GM20000 (cell line): ENCODE measurements at regions not wholly inside any gene's neighbourhood (a gene's known extent, or its start where the extent isn't known, plus 50 kb on each side); places are given as distances from the start of the nearest gene placed in this dataset.
A peak's percentile ranks its signal among the peaks of the same experiment; 100 is the strongest.

Experiments used
- DNase-seq: peaks from one replicate; pipeline ENCODE4 v3.0.0; 2012; ENCODE audit warnings: low spot score
- CTCF ChIP-seq: IDR thresholded peaks from 2 replicates; pipeline ENCODE4 v1.5.1; 2012; ENCODE audit warnings: mild to moderate bottlenecking, control low read depth; ENCODE audit errors: extremely low read depth, missing control alignments

DNA sequence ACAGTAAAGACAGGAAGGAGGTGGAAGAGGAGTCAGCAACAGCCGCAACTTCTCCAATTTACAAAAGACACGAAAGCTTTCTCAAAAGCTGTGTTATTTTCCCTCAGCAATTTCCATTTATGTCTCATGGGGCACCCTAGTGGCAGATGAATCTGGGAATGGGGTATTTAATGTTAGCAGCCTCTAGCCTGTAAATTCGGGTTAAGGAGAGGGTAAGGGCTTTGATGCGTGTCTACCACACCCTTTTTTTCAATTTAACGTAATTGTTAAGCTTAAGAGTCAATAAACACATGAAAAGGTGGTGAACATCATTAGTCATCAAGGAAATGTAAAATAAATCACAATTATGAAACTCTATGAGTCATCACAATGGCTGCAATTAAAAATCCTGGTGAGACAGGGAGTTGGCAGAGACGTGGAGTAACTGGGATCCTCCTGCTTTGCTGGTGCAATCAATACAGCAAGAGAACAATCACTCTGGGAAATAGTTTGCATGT lies 986.4 kb downstream of the AACS start:
- no peak for DNase-seq
- no peak for TF ChIP-seq CTCF

GRCh38 chr12:126055521-126055920 lies 990.3 kb downstream of the AACS start:
- no peak for TF ChIP-seq CTCF
- no peak for DNase-seq

- no peak for DNase-seq
- TF ChIP-seq CTCF: no peak
Measured at GRCh38 chr12:126061777-126062176, 996.5 kb downstream of the AACS start.

DNA sequence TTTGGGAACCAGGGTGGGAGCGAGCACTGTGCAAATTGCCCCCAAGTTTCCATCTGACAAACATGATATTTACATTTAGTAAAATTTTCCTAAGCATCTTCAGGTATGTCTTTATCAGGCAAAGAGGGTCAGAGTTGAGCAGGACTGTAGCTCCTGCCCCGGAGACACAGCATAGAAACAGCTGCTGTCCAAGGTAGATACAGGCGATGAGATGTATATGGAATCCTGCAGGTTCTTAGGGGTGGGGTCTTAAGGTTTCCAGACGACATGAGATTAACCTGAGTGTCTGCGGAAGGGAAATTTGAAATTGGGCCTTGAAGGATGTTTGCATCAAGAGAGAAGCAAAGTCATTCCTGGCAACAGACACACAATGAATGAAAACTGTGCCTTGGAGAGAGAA lies 998.8 kb downstream of the AACS start:
- TF ChIP-seq CTCF: no peak
- DNase-seq: no peak

DNA sequence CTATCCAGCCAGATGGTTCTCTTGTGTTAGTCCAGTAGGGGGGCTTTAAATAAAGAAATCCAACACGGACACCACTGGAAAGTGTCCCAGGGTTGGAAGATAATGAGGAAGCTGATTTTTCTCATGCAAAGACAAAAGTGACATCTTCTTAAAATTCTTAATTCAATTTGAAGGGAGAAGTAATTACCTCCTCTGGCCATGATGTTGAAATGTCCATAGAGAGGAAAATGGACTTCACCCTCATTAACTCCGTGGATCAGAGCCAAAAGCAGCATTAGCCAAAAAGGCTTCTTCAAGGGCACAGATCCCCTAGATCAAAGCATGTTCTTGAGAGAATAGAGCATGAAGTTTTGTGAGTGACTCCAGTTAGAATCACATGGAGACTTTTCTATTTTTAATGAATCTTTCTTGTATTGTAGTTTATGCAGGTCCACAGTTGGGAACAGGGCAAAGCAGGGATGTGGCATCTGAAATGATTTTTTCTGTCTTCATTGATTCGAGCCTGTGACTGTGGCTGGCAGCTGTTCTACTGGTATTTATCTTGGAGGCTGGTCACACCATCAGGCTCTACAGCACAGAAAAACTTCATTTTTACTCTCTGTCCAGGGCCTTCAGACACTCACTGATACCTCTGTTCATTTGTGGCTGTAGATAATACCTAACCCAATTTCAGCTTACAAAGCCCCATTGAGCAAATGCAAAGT lies 1002.5 kb downstream of the AACS start:
- DNase-seq: no peak
- TF ChIP-seq CTCF: no peak

GRCh38 chr12:126069549-126070165 lies 1004.4 kb downstream of the AACS start:
- peak; percentile 25 for DNase-seq
- peak; percentile 44 for TF ChIP-seq CTCF

GRCh38 chr12:126076515-126076914 lies 1011.3 kb downstream of the AACS start:
- DNase-seq: no peak

More at GRCh38 chr12:126076515-126076914, 1011.3 kb downstream of the AACS start:
- TF ChIP-seq CTCF: no peak
